Endothelial cell of umbilical vein (primary cell): ENCODE measurements at regions not wholly inside any gene's neighbourhood (a gene's known extent, or its start where the extent isn't known, plus 50 kb on each side); places are given as distances from the start of the nearest gene placed in this dataset. TPM values are rescaled to one million over a fixed set of nuclear protein-coding genes. Genes with fewer than 3 reads are reported as not detected.

ENCODE experiments used
- BruUV-seq: library from RNA; stranded (reverse); fragments of 400-500 nt; replicated peaks from 2 replicates; lab custom pipeline; 2021; lab: Mats Ljungman, UMichigan
- CTCF ChIA-PET: fragments of 300-600, 350-600 bp; sonication (Branson Sonifier 250); formaldehyde crosslinking; loops from one replicate; lab custom pipeline; 2021; ENCODE audit warnings: antibody characterized with exemption, inconsistent platforms; lab: Charles Lee
- POLR2A ChIA-PET: fragments of 300-600, 350-600 bp; sonication (Branson Sonifier 250); formaldehyde crosslinking; loops from one replicate; lab custom pipeline; 2021; ENCODE audit warnings: antibody characterized with exemption, inconsistent platforms; lab: Charles Lee
- DNase-seq: peaks from one replicate; pipeline ENCODE4 v3.0.0-alpha.2; 2011; ENCODE audit warnings: low read depth, low spot score
- FAIRE-seq: peaks from 2 replicates; lab custom pipeline; 2011; peaks lifted over from hg19 to GRCh38; lab: Jason Lieb, UNC
- H2AFZ ChIP-seq: 2 replicates; pipeline ENCODE4 v1.6.0; 2012; ENCODE audit warnings: low read depth, low read length, control low read depth, inconsistent platforms
- H3K27ac ChIP-seq: 2 replicates; pipeline ENCODE4 v1.5.1; 2011; ENCODE audit warnings: low read depth, mild to moderate bottlenecking, control low read depth, low read length, moderate library complexity; ENCODE audit not compliant: insufficient read depth
- H3K27me3 ChIP-seq, 2 experiments: 2 replicates each; pipeline versions ENCODE4 v1.6.0 to v1.6.1; 2011; ENCODE audit warnings: low read length in 2 of 2, mixed read lengths in 1 of 2; ENCODE audit not compliant: control insufficient read depth in 2 of 2, insufficient read depth in 2 of 2
- H3K36me3 ChIP-seq, 2 experiments: 2 replicates in 1 of 2; 3 replicates in 1 of 2; pipeline ENCODE4 v1.5.1; 2011; ENCODE audit warnings: low read length in 2 of 2, mild to moderate bottlenecking in 1 of 2, moderate library complexity in 1 of 2; ENCODE audit not compliant: control insufficient read depth in 2 of 2, insufficient read depth in 2 of 2; ENCODE audit errors: extremely low read depth in 1 of 2
- H3K4me1 ChIP-seq: 3 replicates; pipeline ENCODE4 v1.5.1; 2011; ENCODE audit warnings: mild to moderate bottlenecking, low read length; ENCODE audit not compliant: control insufficient read depth, insufficient read depth; ENCODE audit errors: extremely low read depth
- H3K4me2 ChIP-seq: 2 replicates; pipeline ENCODE4 v1.6.1; 2011; ENCODE audit warnings: low read length, control low read depth, mixed read lengths; ENCODE audit not compliant: insufficient read depth
- H3K4me3 ChIP-seq, 3 experiments: fragments of 200-600 bp in 1 of 3; sonication (generic), shearing (Covaris generic) in 1 of 3; replicated peaks in 1 of 3; 2 replicates each; pipeline ENCODE4 v1.5.1; 2011 to 2016; ENCODE audit warnings: control low read depth in 3 of 3, low read length in 3 of 3, mild to moderate bottlenecking in 2 of 3, inconsistent platforms in 1 of 3, low read depth in 1 of 3, moderate library complexity in 1 of 3; ENCODE audit not compliant: insufficient read depth in 1 of 3
- H3K79me2 ChIP-seq: 2 replicates; pipeline ENCODE4 v1.6.0; 2012; ENCODE audit warnings: low read length, inconsistent platforms; ENCODE audit not compliant: control insufficient read depth, insufficient read depth
- H3K9ac ChIP-seq: replicated peaks from 2 replicates; pipeline ENCODE3; 2011; ENCODE audit warnings: low read length, control low read depth; ENCODE audit not compliant: insufficient read depth; ENCODE audit errors: extremely low read depth
- H3K9me1 ChIP-seq: replicated peaks from 3 replicates; pipeline ENCODE4 v1.6.0; 2011; ENCODE audit warnings: mild to moderate bottlenecking, low read length; ENCODE audit not compliant: control insufficient read depth, insufficient read depth; ENCODE audit errors: extremely low read depth
- H3K9me3 ChIP-seq: replicated peaks from 2 replicates; pipeline ENCODE4 v1.5.1; 2012; ENCODE audit warnings: low read length, inconsistent platforms; ENCODE audit not compliant: control insufficient read depth, insufficient read depth
- H4K20me1 ChIP-seq: replicated peaks from 2 replicates; pipeline ENCODE3; 2011; ENCODE audit warnings: mild to moderate bottlenecking, low read length; ENCODE audit not compliant: control insufficient read depth, insufficient read depth; ENCODE audit errors: extremely low read depth
- CTCF ChIP-seq, 2 donors: IDR thresholded peaks; 1 replicate in 1 of 2; 2 replicates in 1 of 2; pipeline ENCODE4 v1.5.1; 2011; ENCODE audit warnings: low read length in 2 of 2, mild to moderate bottlenecking in 2 of 2, moderate library complexity in 2 of 2, control low read depth in 1 of 2, inconsistent platforms in 1 of 2, low read depth in 1 of 2; ENCODE audit not compliant: insufficient read depth in 1 of 2; ENCODE audit errors: extremely low read depth in 1 of 2
- EZH2 ChIP-seq: IDR thresholded peaks from 2 replicates; pipeline ENCODE4 v1.6.1; 2012; ENCODE audit warnings: borderline replicate concordance, low read depth, mild to moderate bottlenecking, moderate library complexity, low read length, inconsistent platforms; ENCODE audit not compliant: severe bottlenecking
- FOS ChIP-seq: IDR thresholded peaks from 2 replicates; pipeline ENCODE4 v1.6.1; 2011; ENCODE audit warnings: mild to moderate bottlenecking, low read length, moderate library complexity, borderline replicate concordance; ENCODE audit not compliant: insufficient read depth
- GATA2 ChIP-seq: IDR thresholded peaks from 2 replicates; pipeline ENCODE4 v1.7.0; 2011; ENCODE audit warnings: low read depth, mild to moderate bottlenecking, moderate library complexity, mixed read lengths, low read length; ENCODE audit not compliant: insufficient read length, insufficient read depth
- JUN ChIP-seq: IDR thresholded peaks from 2 replicates; pipeline ENCODE4 v1.6.1; 2011; ENCODE audit warnings: borderline replicate concordance, low read depth; ENCODE audit not compliant: insufficient read length, insufficient read depth
- MAX ChIP-seq: IDR thresholded peaks from 2 replicates; pipeline ENCODE4 v1.6.1; 2011; ENCODE audit not compliant: insufficient read depth, insufficient read length
- MYC ChIP-seq: IDR thresholded peaks from one replicate; pipeline ENCODE4 v1.6.1; 2011; ENCODE audit warnings: mild to moderate bottlenecking, low read depth, low read length
- POLR2A ChIP-seq: IDR thresholded peaks from 2 replicates; pipeline ENCODE4 v1.6.1; 2012; ENCODE audit warnings: low read depth, mild to moderate bottlenecking, control low read depth, low read length
- POLR2AphosphoS5 ChIP-seq: IDR thresholded peaks from 2 replicates; pipeline ENCODE4 v1.6.1; 2012; ENCODE audit warnings: low read depth, mild to moderate bottlenecking, control low read depth, low read length, moderate library complexity; ENCODE audit not compliant: insufficient read depth
- dilution Hi-C: fragments of 300-500 bp; cut with MboI; formaldehyde crosslinking; loops from one replicate; pipeline ENCODE4 v1.15.0; 2019; ENCODE audit warnings: low sequenced_read_pairs; ENCODE audit not compliant: extremely low pct_ligation_motif_present
- intact Hi-C: fragments of 100-400 bp; cut with micrococcal nuclease; formaldehyde crosslinking; loops from one replicate; pipeline ENCODE4 v1.10.0; 2022
- small RNA-seq: library from RNA; depleted of rRNA; stranded (forward); fragments of <200 nt; gene quantifications from one replicate; pipeline ENCODE3, GENCODE V24; 2012; ENCODE audit warnings: low replicate concordance, low read depth; ENCODE audit not compliant: insufficient read depth, insufficient read length

- no peaks in the 10 kb centered on the region for H3K27me3 ChIP-seq
- CTCF ChIA-PET: no interaction called here
- no peaks in the 10 kb centered on the region for H3K4me1 ChIP-seq
These were observed 55.2 kb upstream of the GOT2 start for GRCh38 chr16:58789351-58789750.

More at GRCh38 chr16:58789351-58789750, 55.2 kb upstream of the GOT2 start:
- DNase-seq (no peak), FAIRE-seq (no peak)
- Histone ChIP-seq H2AFZ (no peak overlapping the region), H3K79me2 (no peaks in the 10 kb centered on the region), H3K4me3 (no peak overlapping the region), H3K9me3 (no peaks in the 10 kb centered on the region), H3K9ac (no peak overlapping the region), H4K20me1 (no peaks in the 10 kb centered on the region), H3K4me2 (no peak overlapping the region), H3K36me3 (no peaks in the 10 kb centered on the region), H3K9me1 (no peaks in the 10 kb centered on the region), H3K27ac (no peak overlapping the region)
- BruUV-seq: no TSS peak
- POLR2A ChIA-PET: no interaction called here
- intact Hi-C loops (no loop called here), dilution Hi-C loops (no loop called here)
- TF ChIP-seq CTCF (IDR thresholded peaks at IDR 0.05; ENCODE audit: extremely low read depth in 1 of 2, insufficient read depth in 1 of 2, low read depth in 1 of 2, low read length in 2 of 2) (no peak), JUN (no peak), MYC (no peak), GATA2 (no peak), EZH2 (no peak), POLR2A (no peak), MAX (no peak), FOS (no peak), POLR2AphosphoS5 (no peak)

Small RNA genes in the stretch of these regions (small RNA-seq; reads per million reads assigned to genes)
- not detected for gene AC018554.2
- gene AC092121.1: not detected
- gene RF00017: not detected
- not detected for gene RNU4-58P
- gene RPS27P27: not detected
